SH-SY5Y (cell line): ENCODE measurements at regions not wholly inside any gene's neighbourhood (a gene's known extent, or its start where the extent isn't known, plus 50 kb on each side); places are given as distances from the start of the nearest gene placed in this dataset.

Experiments
- GATA2 ChIP-seq: IDR thresholded peaks from 2 replicates; pipeline ENCODE4 v1.6.1; 2011; ENCODE audit warnings: mild to moderate bottlenecking, low read depth, low read length
- GATA3 ChIP-seq: IDR thresholded peaks from 2 replicates; pipeline ENCODE4 v1.6.1; 2011; ENCODE audit warnings: low read depth, mild to moderate bottlenecking, low read length, moderate library complexity

- TF ChIP-seq GATA2 (no peak), GATA3 (no peak)
These were observed 755.2 kb downstream of the BRINP1 start for GRCh38 chr9:118613996-118614395.
